Mammary epithelial cell (primary cell): ENCODE measurements at regions not wholly inside any gene's neighbourhood (a gene's known extent, or its start where the extent isn't known, plus 50 kb on each side); places are given as distances from the start of the nearest gene placed in this dataset.

Source experiments
- CTCF ChIP-seq, 2 donors: IDR thresholded peaks in 1 of 2; conservative IDR thresholded peaks in 1 of 2; 2 replicates each; pipeline ENCODE4 v1.5.1; 2011 to 2012; ENCODE audit warnings: inconsistent platforms in 2 of 2, low read length in 2 of 2, mild to moderate bottlenecking in 2 of 2, control low read depth in 1 of 2, low read depth in 1 of 2; ENCODE audit not compliant: insufficient read depth in 1 of 2; ENCODE audit errors: extremely low read depth in 1 of 2
- EZH2 ChIP-seq: IDR thresholded peaks from 2 replicates; pipeline ENCODE4 v1.6.1; 2012; ENCODE audit warnings: low read length, inconsistent platforms, borderline replicate concordance

GRCh38 chr2:228245601-228246000 lies 64.1 kb upstream of the SPHKAP start:
- no peak for TF ChIP-seq CTCF (conservative IDR thresholded peaks at IDR 0.05 in 1 of 2, IDR thresholded peaks at IDR 0.05 in 1 of 2; ENCODE audit: extremely low read depth in 1 of 2, insufficient read depth in 1 of 2, low read depth in 1 of 2, low read length in 2 of 2)
- no peak for TF ChIP-seq EZH2
